ENCODE measurements at regions not wholly inside any gene's neighbourhood (a gene's known extent, or its start where the extent isn't known, plus 50 kb on each side); places are given as distances from the start of the nearest gene placed in this dataset.
A peak's percentile ranks its signal among the peaks of the same experiment; 100 is the strongest.

DNA sequence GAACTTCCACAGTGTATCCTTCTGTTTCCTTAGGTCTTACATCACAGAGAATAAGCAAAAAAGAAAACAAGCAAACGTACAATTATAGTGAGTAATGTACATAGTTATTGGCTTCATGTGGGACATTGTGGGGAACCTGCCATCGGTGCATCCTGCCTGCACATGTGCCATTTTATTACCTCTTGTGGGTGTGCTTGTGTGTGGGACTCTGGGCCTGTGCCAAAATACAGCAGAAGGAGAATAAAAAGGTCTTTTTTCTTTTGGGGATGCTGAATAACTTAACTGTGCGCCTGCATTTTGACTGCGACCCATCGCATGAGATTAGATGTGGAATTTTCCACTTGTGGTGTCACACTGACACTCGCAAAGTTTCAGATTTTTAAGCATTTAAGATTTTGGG, 169.6 kb upstream of the DCBLD2 start:
- DNase-seq: no peak

DNA sequence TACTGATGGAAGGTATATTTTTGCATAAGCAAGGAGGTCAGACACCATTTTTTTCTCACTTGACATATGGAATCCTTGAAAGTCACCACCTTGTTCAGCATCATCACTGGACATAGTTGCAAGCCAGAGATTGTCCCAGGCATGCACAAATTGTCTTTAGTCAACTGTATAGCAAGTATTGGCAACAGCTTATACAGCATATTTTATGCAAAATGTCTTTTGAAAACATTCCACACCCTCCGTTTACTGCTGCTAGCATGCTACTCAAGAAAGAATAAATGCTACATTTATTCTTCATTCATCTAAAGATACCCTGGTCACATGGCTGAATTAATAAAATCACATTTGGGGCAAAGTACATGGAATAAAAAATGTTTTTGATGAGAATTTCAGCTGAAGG, 168.5 kb upstream of the DCBLD2 start:
- no peak for DNase-seq

DNA sequence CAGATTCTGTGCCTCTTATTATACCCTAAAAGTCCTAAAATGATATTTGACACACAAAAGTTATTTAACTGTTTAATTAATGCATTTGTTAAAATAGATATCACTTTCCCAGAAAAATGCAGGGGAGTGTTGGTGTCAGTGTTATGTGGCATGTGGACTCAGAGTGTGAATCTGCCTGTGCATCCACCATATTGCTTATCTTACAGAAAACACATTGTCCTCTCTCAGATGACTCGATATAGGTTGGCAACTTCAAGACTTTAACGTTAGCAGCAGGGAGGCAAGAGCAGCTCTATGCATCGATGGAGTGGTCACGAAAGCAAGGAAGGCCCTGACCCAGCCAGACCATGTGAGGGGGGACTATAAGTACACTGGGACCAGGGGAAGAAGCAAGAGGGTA, 165.4 kb upstream of the DCBLD2 start:
- no peak for DNase-seq

DNA sequence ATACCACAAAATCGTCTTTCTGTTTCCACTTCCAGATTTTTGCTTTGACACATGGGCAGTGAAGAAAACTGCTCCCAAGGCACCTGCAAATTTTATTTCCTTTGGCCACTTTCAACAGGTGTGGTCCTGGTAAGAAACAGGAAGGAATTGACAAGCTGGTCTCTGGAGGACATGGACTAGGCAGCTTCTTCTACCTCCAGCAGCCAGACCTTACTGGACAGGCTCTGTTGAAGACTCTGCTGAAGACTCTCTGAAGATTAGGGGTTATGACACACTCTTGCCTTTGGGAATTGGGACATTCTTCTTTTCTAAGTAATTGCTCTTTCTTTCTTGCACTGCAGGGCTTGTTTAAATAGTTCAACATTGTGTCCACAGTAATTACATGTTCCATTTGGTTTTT, 147.7 kb upstream of the DCBLD2 start:
- no peak for DNase-seq

DNA sequence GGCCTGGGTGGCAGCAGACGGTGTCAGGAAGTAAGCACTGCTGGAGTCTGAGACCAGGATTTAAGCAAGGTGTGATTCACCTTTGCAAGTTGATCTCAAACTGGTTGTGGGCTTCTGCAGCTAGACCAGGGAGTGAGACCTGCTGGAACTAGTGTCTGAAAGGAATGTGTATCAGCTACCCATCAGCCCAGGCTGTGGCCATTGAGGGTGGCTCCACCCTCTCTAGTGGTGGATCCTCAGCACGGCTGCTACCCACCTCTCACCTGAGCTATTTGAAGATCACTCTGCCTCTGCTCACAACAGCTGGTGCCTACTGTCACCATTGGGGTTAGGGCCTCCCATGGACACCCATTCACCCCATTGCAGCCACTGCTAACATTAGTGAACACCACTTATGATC, 140.3 kb upstream of the DCBLD2 start:
- no peak for DNase-seq

DNA sequence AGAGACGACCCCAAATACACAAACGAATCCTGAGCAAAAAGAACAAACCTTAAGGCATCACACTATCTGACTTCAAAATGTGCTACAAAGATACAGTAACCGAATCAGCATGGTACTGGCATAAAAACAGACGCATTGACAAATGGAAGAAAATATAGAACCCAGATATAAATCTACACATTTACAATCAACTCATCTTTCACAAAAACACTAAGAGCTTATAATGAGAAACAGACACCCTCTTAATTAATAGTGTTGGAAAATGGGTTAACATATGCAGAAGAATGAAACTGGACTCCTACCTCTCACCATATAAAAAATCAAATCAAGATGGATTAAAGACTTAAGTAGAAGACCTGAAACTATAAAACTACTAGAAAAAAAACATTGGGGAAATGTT, 130.3 kb upstream of the DCBLD2 start:
- DNase-seq: no peak

DNA sequence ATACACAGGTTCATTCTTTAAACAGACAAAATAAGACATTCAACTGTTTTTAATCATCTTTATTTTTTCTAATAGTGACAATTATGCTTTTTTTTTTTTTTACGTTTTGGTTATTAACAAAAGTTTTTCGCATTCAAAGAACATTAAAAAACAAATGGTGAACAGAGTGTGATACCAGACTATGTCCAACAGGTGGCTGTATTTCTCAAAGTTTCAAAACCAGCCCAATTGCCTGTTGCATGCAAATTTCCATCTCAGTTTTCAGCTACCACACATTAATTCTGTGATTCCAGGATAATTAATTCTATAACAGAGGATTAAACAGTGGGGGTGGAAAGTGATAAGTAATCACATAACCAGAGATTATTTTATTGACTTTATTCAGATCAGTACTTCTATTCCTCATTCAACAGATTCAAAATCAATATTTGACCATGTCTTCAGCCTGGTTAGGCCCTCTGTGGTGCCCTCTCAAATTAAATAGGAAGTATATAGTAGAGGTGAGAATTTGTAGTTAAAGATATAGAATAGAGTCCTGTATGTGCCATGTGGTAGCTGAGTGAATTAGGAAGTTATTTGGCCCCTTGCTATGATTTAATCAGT, 122.2 kb upstream of the DCBLD2 start:
- DNase-seq: no peak

DNA sequence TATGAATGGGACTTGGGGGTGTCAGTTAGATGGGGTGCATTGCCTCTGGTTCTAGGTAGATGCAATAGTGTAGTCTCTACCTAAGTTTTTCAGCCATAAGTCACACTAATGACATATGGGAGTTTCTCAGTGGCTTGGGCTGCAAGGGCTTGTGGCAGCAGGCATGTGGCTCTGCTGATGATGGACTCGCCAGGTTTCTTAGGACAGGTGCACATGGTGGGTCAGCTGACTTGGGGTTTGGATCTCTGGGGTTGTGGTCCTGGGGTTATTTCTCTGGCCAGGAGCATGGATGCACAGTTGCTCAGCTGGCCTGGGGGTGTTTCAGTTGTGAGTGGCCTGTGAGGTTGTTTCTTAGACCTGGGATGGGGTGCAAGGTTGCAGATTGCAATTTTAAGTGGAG, 120.0 kb upstream of the DCBLD2 start:
- no peak for DNase-seq

DNA sequence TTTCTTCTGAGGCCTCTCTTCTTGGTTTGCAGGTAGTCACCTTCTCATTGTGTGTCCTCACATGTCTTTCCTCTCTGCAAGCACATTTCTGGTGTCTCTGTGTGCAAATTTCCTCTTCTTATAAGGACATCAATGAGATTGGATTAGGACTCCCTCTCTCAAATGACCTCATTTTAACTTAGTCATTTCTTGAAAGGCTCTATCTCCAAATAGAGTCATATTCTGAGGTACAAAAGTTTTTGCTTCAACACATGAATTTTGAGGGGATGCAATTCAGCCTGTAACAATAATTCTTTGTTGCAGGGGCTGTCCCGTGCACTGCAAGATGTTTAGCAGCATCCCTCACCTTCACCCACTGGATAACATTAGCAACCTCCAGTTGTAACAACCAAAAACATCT, 115.0 kb upstream of the DCBLD2 start:
- no peak for DNase-seq

DNA sequence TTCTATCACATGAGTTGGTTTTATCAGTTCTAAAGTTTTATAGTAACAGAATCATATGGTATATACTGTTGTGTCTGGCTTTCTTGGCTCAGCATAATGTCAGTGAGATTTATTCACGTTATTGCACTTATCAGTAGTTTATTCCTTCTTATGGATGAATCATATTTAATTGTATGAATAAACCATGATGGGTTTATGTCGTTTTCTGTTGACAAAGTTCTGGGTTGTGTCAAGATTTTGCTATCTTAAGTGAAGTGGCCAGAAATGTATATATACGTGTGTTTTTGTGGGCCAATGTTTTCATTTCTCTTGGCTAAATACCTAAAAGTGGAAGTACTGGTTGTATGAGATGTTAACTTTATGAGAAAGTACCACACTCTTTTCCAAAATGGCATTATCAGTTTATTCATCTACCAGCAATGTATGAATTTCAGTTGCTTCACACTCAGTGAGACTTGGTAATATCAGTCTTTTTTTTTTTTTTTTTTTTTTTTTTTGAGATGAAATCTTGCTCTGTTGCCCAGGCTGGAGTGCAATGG, 112.4 kb upstream of the DCBLD2 start:
- DNase-seq: no peak

DNA sequence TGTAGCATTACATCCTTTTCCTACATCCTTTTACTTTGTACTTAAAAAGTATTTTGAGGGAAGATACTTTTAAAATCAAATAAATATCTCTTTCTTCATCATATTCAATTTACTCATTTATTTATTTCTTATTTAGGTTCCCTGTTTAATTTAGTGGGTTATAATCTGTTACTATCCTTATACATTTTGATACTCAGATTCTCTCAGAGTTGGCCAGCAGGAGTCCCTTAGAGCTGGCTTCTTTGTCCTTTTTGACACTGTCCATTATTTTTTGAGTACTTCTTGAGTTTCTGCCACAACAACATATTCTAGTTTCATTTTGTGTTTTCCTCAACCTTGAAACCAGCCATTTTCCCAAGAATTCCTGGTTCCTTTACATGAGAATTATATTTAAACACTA, 111.6 kb upstream of the DCBLD2 start:
- no peak for DNase-seq

DNA sequence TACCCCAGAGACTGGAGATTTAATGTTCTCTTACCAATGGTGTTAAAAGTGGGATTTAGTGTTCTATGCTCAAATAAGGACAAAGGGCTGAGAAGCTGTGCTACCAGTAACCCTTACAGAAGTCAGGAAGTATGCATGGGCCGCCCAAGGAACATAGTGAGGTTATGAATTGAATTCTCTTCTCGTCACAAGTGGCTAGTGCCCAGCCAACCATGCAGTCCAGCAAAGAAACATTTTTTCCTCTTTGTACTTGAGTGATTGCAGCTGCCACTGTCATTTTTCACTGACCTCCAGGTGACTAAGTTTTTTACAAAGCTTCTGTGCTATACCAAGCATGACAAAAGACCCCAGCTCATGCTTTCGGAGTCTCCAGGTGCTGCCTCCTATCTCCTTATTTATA, 110.6 kb upstream of the DCBLD2 start:
- DNase-seq: no peak

DNA sequence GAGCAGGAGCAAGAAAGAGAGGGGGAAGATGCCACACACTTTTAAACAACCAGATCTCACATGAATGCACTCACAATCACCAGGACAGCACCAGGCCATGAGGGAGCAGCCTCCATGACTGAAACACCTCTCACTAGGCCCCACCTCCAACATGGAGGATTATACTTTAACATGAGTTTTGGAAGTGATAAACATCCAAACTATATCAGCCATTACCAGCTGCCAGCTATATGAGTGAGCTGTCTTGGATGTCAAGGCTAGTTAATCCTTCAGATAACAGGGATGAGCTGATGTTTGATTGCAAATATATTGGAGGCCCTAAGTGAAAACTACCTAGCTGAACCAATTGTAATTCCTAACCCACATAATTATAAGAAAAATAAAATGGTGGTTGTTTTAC, 108.4 kb upstream of the DCBLD2 start:
- no peak for DNase-seq

DNA sequence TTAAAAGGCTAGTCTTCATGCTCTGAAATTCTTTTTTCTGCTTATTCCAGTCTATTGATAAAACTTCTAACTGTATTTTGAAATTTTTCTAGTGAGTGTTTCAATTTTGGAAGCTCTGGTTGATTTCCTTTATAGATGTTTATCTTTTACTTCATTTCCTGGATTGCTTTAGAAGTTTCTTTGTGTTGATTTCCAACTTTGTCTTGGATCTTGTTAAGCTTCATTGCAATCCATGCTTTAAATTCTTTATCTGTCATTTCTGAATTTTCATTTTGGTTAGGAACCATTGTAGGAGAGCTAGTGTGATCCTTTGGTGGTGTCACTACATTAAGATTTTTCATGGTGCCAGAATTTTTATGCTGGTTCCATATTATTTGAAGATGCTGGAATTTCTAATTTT, 105.2 kb upstream of the DCBLD2 start:
- DNase-seq: no peak

DNA sequence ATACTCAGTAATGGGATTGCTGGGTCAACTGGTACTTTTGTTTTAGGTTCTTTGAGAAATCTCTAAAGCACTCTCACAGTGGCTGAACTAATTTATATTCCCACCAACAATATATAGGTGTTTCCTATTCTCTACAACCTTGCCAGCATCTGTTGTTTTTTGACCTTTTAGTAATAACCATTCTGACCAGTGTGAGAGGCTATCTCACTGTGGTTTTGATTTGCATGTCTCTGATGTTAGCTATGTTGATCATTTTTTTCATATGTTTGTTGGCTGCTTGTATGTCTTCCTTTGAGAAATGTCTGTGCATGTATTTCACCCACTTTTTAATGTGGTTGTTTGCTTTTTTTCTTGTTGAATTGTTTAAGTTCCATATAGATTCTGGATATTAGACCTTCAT, 98.2 kb upstream of the DCBLD2 start:
- DNase-seq: no peak

DNA sequence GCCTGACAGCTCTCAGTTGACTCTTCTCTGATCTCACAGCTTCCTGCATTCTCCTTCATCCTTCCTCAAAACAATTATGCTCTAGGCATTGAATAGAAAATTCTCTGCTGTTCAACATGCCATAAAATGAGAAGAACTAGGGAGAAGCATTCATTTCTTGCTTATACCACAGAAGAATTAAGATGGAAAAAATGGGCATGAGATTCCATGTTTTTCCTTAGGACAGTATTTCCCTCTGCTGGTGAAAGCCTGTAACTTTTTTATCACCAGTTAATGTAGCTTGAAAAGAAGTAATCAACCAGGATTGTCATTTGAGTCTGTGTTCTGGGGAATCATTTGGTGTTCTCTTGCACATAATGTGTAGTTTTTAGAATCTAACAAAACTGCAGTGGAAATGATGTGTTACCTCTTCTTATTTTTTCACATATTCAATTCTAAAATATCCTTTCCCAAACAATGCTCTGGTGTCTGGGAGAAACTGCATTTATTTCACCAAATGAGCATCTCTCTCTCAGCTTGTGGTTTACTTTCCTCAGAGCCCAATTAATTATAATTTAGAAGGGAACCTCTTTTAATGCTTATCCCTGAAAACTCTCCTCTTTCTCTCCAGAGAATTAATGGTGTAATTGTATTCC, 92.8 kb upstream of the DCBLD2 start:
- no peak for DNase-seq

DNA sequence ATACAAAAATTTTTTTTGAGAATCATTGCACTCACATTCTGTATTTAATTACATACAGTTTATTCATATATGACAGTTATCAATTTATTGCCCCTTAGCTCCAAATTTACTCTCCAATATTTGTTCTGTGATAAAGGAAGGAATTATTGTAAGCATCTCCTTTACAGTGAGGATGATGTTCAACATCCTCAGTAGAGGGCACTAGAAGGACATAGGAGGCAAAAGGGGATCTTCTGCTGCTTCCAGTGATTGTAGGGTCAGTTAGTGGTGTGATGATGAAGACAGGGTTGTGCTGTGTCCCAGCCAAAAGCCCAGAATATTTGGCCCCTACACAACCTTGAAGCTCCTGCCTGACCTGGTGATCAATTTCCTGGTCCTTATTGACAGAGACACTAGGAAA, 89.9 kb upstream of the DCBLD2 start:
- no peak for DNase-seq

DNA sequence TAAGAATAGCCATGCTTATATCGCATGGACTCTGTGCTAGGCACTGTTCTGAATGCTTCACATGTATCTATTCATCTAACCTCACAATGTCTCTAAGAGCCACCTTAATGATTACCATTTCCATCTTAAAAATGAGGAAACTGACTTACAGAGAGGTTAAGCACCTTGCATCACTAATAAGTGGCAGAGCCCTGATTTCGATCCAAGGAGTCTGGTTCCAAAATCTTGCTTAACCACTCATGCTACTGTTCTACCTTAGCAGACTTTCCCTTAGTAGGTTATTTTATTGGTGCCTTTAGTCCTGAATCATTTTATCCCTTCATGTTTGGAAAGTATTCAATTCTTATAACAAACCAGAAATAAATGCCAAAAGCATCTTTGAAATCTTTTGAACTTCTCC, 89.2 kb upstream of the DCBLD2 start:
- no peak for DNase-seq

DNA sequence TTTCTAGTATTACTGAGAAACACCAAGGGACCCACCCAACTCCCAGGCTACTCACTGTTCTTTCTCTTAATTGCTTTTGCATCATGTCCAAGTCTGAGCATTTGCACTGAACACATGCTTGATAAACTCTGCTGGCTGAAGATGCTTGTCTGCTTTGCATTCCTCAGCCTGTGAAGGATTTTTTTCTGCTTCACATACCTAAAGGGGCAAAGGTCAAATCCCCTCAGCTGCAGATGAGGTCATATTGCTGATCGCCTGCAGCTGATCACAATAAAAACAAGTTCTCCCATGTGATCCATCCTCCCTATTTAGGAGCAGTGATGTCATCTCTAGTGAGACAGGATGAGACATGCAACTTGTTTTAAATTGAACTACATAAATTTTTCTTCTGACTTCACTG, 84.6 kb upstream of the DCBLD2 start:
- DNase-seq: no peak

DNA sequence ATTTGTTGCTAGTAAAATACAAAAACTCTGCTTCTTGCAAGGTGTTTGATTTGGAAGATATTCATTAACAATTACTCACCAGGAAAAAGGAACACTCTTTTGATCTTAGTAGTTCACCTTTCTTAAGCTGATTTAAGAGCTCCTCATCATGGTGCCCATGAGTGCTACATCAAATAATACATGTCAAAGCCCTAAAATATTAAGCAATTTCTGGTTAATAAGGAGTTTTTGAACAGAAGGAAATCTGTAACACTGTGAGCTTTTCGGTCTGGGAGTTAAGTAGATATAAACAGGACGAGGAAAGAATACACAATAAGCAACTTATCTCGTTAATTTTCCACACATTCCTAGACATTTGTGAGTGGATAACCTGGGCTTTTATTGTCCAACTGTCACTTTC, 83.9 kb upstream of the DCBLD2 start:
- no peak for DNase-seq

DNA sequence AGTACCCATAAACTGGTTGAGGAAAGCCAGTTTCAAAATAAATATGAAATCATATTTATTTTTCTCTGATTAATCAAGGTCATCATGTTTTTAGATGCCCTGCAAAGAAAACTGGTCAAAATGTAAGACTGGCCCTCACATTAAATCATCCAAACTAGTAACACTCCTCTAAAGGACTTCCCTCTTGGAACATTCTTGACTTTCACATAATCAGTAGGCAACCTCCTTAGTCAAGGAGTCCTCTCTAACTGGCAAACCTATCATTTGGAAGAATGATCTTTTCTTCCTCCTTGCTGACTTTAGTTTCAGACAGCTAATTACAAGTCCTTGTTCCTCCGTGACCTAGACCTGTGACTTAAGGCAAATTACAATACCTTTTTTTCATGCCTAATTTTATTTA, 82.5 kb upstream of the DCBLD2 start:
- no peak for DNase-seq

DNA sequence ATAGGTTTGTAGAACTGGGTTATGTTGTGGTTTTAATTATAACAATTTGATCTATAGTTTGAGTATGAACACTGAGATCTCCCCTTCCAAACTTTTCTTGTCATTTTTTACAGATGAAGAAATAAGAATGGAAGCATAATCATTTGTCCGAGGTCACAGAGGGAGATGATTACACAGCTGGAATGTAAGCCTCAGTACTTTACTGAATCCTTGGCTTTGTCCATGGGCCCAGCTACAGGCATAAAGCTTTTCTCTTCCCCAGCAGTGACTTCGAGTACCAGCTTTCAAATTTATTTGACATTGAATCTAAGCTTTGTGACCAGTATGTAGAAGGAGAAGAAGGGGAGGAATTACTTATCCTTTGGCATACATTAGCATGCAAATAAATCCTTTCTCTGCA, 80.9 kb upstream of the DCBLD2 start:
- no peak for DNase-seq

DNA sequence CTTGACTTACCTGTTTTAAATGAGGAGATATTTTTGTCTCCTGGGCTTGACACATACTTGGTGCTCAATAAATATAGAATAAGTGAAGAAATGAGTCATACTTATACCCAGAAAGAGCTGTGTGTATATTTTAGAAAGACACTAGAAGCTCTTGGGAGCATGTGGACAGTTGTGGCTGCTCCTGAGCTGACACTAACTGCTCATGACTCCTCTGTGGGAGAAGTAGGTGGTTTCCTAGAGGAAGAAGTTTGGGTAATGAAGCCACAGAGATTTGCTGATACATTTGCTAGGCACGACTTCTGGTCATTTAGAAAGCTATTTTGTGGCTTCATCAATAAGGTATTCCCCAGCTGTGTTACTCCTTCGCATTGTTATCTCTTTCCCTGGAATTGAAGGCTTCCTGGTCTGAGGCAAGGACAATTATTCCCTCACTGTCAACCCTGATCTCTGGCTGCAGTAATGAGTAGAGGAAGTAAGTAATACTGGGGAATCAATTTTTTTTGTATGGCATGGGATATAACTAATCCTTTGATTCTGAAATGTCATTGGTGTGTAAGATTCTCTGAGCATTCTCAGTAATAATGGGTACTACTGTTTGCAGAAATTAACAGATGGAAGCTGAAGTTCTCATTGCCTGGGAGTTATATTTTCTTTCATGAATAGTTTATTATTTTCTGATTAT, 79.6 kb upstream of the DCBLD2 start:
- DNase-seq: peak; percentile 23

DNA sequence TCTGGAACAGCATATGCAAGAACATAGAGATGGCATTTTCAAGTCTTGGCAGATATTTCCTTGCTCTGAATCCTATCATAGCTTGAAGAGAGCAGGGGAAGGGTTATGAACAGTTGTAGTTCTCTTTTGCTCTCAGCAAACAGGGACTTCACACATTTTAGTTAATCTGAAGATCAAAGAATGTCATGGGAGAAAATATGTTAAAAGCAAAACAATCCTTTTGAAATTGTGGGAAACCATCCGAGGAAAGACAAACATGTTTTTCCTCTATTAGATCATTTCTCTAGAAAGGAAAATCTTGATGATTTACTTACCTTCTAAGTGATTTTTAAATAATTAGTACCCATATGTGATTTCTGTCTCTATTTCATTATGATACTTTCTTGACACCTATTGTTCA, 77.8 kb upstream of the DCBLD2 start:
- DNase-seq: no peak
